Spleen (tissue), 7 donors: ENCODE measurements at regions not wholly inside any gene's neighbourhood (a gene's known extent, or its start where the extent isn't known, plus 50 kb on each side); places are given as distances from the start of the nearest gene placed in this dataset.

Experiments
- CTCF ChIP-seq, 11 experiments: fragments of 200-600 bp in 7 of 11; fragments of 450-650 bp in 4 of 11; sonication (generic) in 4 of 11; IDR thresholded peaks in 8 of 11; conservative IDR thresholded peaks in 3 of 11; 1 replicate in 7 of 11; 2 replicates in 4 of 11; pipeline versions ENCODE4 v1.4.0 to v1.8.0; 2016 to 2021; ENCODE audit warnings: antibody characterized with exemption in 11 of 11, inconsistent platforms in 4 of 11, mild to moderate bottlenecking in 1 of 11
- POLR2A ChIP-seq, 3 donors: fragments of 450-650 bp; IDR thresholded peaks; one replicate each; pipeline ENCODE4 v1.5.1; 2017; ENCODE audit warnings: antibody characterized with exemption in 3 of 3, mild to moderate bottlenecking in 1 of 3
- donor health status: DM: no; HTN: no; CAD: no; lungs with moderate emphysema.
- donor health status: DM: no; HTN: no; CAD: no.
- donor health status: DM: no; HTN: no; CAD: no.

GRCh38 chr6:141552031-141552430, 580.7 kb upstream of the GJE1 start:
- TF ChIP-seq POLR2A (IDR thresholded peaks at IDR 0.05) = no peak
- TF ChIP-seq CTCF (IDR thresholded peaks at IDR 0.05 in 8 of 11, conservative IDR thresholded peaks at IDR 0.05 in 3 of 11) = no peak
